Muscle layer of duodenum (tissue), 2 donors: ENCODE measurements at regions not wholly inside any gene's neighbourhood (a gene's known extent, or its start where the extent isn't known, plus 50 kb on each side); places are given as distances from the start of the nearest gene placed in this dataset.
A peak's percentile ranks its signal among the peaks of the same experiment; 100 is the strongest.

Experiments
- H3K27ac ChIP-seq: one replicate; pipeline ENCODE4 v1.7.0; 2013; ENCODE audit warnings: mild to moderate bottlenecking, low read length
- H3K27me3 ChIP-seq: one replicate; pipeline ENCODE4 v1.7.0; 2013; ENCODE audit warnings: low read depth, mild to moderate bottlenecking, control low read depth, low read length
- H3K36me3 ChIP-seq, 2 donors: one replicate each; pipeline ENCODE4 v1.7.0; 2013; ENCODE audit warnings: low read length in 2 of 2, control low read depth in 1 of 2, mild to moderate bottlenecking in 1 of 2; ENCODE audit not compliant: insufficient read depth in 2 of 2, control insufficient read depth in 1 of 2
- H3K4me1 ChIP-seq, 2 donors: one replicate each; pipeline ENCODE4 v1.7.0; 2013; ENCODE audit warnings: low read length in 2 of 2, mild to moderate bottlenecking in 2 of 2, control low read depth in 1 of 2, moderate library complexity in 1 of 2; ENCODE audit not compliant: insufficient read depth in 2 of 2, control insufficient read depth in 1 of 2
- H3K4me3 ChIP-seq, 2 donors: one replicate each; pipeline ENCODE4 v1.7.0; 2013; ENCODE audit warnings: low read length in 2 of 2, low read depth in 1 of 2, mild to moderate bottlenecking in 1 of 2
- H3K9me3 ChIP-seq, 2 donors: one replicate each; pipeline ENCODE4 v1.7.0; 2013; ENCODE audit warnings: low read length in 2 of 2, control low read depth in 1 of 2, mild to moderate bottlenecking in 1 of 2; ENCODE audit not compliant: control insufficient read depth in 1 of 2
- donor health status: healthy.

DNA sequence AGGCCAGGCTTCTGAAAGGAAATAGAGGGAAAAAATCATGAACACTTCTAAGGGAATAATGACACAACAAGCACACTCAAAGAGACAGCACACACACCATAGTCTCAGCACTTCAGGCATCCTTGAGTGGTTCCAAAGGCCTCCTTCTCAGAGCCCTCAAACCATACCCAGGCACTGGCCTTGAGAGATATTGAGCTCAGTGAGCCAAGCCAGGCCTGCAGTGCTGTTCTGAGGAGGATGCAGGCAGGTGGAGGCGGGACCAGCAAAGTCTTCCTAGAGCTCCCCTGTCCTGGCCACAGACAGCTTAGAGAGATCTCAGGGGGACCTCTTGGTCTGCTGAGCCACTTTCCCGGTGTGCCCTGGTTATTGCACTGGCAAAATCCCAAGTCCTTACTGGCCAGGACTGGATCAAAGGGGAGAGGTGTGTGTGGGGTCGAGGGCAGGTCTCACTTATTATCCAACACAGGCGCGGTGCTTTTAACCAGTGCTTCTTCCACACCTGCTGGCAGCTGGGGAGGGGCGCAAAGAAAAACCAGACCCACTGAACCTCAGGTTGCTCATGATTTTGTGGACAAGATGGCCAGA, 86.8 kb upstream of the HAAO start:
- Histone ChIP-seq H3K27me3 (no peaks in the 10 kb centered on the region), H3K36me3 (no peaks in the 10 kb centered on the region), H3K4me3 (no peak overlapping the region), H3K27ac (no peak overlapping the region), H3K4me1 (peaks cover 0 to 13% of the 10 kb centered on the region in 2 donors), H3K9me3 (no peaks in the 10 kb centered on the region)

DNA sequence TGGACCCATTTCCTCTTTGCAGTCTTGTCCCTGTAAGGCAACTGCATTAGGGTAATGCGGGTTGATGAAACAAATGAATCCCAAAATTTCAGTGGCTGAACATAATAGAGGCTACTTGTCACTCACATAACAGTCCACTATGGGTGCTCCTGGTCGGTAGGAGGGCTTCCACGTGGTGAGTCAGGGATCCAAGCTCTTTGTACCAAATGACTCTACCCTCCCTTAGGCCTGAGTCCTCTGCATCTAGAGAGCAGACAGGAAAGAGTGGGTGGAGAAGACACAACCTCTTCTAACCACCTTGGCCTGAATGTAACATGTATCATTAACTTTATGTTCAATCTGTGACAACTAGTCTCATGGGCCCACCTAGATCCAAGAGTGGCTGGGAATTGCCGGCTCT, 86.2 kb upstream of the HAAO start:
- no peaks in the 10 kb centered on the region for H3K9me3 ChIP-seq
- peaks cover 0 to 13% of the 10 kb centered on the region in 2 donors for H3K4me1 ChIP-seq
- no peaks in the 10 kb centered on the region for H3K27me3 ChIP-seq
- no peaks in the 10 kb centered on the region for H3K36me3 ChIP-seq
- H3K4me3 ChIP-seq: no peak overlapping the region
- no peak overlapping the region for H3K27ac ChIP-seq

DNA sequence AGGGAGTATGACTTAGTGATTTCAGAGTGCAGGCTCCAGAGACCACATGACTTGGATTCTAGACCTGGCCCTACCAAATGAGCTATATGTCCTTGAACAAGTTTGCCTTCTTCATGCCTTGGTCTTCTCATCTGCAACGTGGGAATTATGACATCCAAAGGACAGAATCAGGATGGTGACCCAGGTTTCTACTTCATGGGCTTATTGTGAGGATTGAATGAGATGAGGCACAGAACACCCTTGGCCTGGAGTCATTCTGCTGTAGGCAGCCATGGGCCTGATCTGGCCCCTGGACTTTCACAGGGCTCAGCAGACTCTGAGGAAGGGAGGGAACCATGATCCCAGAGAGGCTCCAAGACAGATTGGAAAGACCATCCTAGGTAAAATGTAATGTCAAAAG, 85.6 kb upstream of the HAAO start:
- Histone ChIP-seq H3K27ac (no peak overlapping the region), H3K36me3 (no peaks in the 10 kb centered on the region), H3K4me1 (peaks cover 0 to 13% of the 10 kb centered on the region in 2 donors), H3K4me3 (no peak overlapping the region), H3K27me3 (no peaks in the 10 kb centered on the region), H3K9me3 (no peaks in the 10 kb centered on the region)

DNA sequence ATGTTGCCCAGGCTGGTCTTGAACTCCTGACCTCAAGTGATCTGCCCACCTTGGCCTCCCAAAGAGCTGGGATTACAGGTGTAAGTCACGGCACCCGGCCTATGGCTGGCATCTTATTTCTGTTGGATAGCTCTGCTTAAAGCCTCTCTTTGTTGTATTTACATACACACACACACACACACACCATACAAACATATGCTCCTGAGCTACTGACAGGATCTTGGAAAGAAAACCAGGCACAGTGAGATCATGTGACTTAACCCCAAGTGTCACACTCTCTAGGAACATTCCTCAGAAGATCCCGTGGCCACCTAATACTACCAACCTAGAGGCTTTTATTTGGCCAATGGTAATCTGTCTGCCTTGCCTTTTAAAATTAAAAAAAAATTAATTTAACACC, 85.1 kb upstream of the HAAO start:
- no peak overlapping the region for H3K27ac ChIP-seq
- no peaks in the 10 kb centered on the region for H3K36me3 ChIP-seq
- H3K4me1 ChIP-seq: peaks cover 0 to 13% of the 10 kb centered on the region in 2 donors

DNA sequence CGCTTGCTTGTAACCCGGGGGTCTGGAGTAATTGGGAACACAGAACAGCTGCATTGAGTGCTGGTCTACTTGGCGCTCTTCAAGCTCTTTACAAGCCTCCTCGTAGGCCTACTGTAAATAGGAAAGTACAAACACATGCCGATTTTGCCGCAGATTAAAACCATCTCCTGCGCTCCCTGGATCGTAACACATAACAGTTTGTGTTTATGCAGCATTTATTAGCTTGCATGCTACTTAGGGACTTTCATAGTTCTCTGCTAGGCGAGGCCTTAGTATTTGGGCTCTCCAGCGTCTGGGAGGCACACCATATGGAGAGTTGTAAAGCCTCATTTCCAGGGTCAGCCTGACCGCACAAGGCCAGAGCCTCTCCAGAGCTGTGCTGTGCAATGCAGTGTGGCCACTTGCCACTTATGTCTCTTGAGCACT, 84.0 kb upstream of the HAAO start:
- H3K4me3 ChIP-seq: no peak overlapping the region
- H3K27me3 ChIP-seq: no peaks in the 10 kb centered on the region
- H3K9me3 ChIP-seq: no peaks in the 10 kb centered on the region
- no peaks in the 10 kb centered on the region for H3K36me3 ChIP-seq
- peaks cover 0 to 13% of the 10 kb centered on the region in 2 donors for H3K4me1 ChIP-seq
- H3K27ac ChIP-seq: peak overlapping the region; percentile 33

More for the DNA sequence above, 85.1 kb upstream of the HAAO start:
- H3K4me3 ChIP-seq: no peak overlapping the region
- no peaks in the 10 kb centered on the region for H3K9me3 ChIP-seq
- no peaks in the 10 kb centered on the region for H3K27me3 ChIP-seq

DNA sequence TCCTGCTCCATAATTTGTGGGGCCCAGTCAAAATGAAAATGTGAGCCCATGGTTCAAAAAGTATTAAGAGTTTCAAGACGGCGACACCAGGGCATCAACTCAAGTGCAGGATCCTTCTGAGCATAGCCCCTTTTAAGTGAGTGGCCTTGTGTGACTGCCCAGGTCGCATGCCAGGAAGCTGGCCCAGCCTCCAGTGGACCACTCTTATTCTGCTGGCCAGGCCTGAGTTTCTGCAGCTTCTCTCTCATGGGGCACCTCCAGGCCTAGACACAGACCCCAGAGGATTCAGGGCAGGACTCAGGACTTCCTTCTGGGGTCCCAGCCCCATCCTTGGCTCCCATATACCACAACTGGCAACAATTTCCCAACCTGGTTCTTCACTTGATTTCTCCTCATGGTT, 83.5 kb upstream of the HAAO start:
- Histone ChIP-seq H3K4me3 (no peak overlapping the region), H3K27me3 (no peaks in the 10 kb centered on the region), H3K4me1 (peaks cover 0 to 13% of the 10 kb centered on the region in 2 donors), H3K27ac (peak overlapping the region; percentile 33), H3K9me3 (no peaks in the 10 kb centered on the region), H3K36me3 (no peaks in the 10 kb centered on the region)

DNA sequence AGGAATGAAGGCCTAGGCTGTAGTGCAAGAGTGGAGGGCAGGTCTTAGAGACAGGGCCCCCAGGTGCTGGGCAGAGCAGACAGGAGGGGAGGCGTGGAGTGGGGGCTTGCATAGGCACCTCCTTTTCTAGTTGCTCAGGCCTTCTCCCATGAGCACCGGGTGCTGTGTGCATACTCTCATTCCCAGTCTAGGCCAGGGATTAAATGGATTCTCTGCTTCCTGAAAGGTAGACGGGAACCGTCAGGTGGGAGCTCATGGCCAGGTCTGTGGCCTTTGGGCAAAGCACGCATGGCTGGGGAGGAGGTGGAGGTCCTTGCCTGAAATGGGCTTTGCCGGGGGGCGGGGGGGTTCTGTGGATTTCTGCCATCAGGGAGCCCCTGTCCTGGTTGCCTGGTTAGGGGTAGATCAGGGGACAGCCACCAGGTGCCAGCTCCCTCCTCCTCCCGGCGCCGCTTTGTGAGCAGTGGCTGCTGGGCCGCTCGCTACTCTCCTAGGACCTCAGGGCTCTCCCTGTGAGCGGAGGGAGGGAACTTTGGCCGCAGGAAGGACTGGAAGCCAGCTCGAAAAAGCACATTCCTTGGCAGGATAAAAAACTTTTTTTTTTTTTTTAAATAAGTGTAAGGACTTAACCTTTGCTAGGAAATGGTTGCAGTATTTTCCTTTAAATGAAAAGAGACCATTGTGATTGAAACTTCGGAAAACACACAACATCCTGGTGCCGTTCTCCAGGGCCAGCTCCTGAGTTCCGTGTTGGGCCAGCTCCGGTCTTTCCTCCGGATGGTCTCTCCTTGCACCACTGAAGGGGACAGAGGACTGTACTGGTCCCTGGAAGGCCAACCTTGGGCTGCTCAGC, 82.8 kb upstream of the HAAO start:
- Histone ChIP-seq H3K27ac (peak overlapping the region; percentile 33), H3K4me1 (peaks cover 0 to 8% of the 10 kb centered on the region in 2 donors), H3K27me3 (no peaks in the 10 kb centered on the region), H3K9me3 (no peaks in the 10 kb centered on the region), H3K4me3 (no peak overlapping the region), H3K36me3 (no peaks in the 10 kb centered on the region)

DNA sequence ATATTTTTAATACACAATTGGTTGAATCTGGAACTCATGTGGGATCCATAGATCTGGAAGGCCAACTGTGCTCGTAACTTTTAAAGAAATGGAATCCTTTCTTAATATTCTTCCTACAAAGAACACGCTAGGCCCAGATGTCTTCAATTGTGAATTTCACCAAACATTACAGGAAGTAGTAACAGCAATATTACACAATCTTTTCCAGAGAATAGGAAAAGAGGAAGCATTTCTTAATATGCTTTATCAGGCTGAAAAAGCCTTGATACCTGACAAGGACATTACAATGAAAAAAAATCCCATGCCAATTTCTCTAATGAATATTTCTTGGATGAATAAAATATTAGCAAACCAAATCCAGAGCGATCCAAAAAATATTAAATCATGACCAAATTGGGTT, 80.3 kb upstream of the HAAO start:
- H3K4me1 ChIP-seq: no peaks in the 10 kb centered on the region

DNA sequence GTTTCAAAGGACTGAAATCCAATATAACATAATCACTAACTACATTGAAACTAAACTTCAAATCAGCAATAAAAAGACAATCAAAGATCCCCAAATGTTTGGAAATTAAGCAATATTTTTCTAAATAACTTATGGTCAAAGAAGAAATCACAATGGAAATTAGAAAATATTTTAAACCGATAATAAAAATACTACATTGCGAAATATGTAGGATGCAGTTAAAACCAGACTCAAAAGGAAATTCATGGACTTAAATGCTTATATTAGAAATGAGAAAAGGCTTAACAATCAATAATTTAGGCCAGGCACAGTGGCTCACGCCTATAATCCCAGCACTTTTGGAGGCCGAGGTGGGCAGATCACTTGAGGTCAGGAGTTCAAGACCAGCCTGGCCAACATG, 79.0 kb upstream of the HAAO start:
- H3K4me1 ChIP-seq: peaks cover 0 to 5% of the 10 kb centered on the region in 2 donors
- no peak overlapping the region for H3K27ac ChIP-seq

More for the DNA sequence above, 80.3 kb upstream of the HAAO start:
- H3K27me3 ChIP-seq: no peaks in the 10 kb centered on the region
- H3K27ac ChIP-seq: no peak overlapping the region
- no peak overlapping the region for H3K4me3 ChIP-seq
- H3K36me3 ChIP-seq: no peaks in the 10 kb centered on the region
- H3K9me3 ChIP-seq: peaks cover 0 to 4% of the 10 kb centered on the region in 2 donors

DNA sequence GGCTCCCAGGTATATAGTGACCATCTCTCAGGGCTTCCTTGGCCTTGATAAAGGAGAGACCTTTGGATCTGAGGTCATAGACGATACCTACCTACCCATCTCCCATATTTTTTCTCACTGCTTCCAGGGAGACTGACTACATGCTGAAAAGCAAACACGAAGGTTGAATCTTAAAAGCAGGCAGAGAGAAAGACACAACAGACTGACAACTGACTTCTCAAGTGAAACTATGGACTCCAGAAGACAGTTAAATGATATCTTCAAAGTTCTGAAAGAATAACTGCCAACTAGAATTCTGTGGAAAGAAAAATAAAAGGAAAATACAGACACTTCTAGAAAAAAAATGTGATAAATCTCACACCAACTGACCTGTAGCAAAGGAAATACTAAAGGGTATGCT, 76.5 kb upstream of the HAAO start:
- H3K27me3 ChIP-seq: no peaks in the 10 kb centered on the region
- H3K4me1 ChIP-seq: peaks cover 0 to 7% of the 10 kb centered on the region in 2 donors
- no peak overlapping the region for H3K27ac ChIP-seq
- no peaks in the 10 kb centered on the region for H3K36me3 ChIP-seq
- peaks cover 0 to 4% of the 10 kb centered on the region in 2 donors for H3K9me3 ChIP-seq
- peak overlapping the region in 1 of 2 donors; percentile 9 for H3K4me3 ChIP-seq

More for the DNA sequence above, 79.0 kb upstream of the HAAO start:
- H3K4me3 ChIP-seq: no peak overlapping the region
- H3K27me3 ChIP-seq: no peaks in the 10 kb centered on the region
- peaks cover 0 to 4% of the 10 kb centered on the region in 2 donors for H3K9me3 ChIP-seq
- no peaks in the 10 kb centered on the region for H3K36me3 ChIP-seq

DNA sequence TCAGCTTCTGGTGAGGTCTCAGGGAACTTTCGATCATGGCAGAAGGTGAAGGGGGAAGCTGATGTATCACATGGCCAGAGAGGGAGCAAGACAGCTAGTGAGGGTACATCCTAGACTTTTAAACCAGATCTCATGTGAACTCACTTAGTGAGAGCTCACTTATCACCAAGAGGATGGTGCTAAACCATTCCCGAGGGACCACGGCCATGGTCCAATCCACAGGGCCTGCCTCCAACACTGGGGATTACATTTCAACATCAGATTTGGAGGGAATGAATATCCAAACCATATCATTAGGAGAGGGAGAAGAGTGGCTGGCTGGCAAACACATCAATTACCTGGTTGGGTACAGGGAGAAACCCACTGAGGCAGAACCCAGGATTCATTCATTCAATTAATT, 75.7 kb upstream of the HAAO start:
- no peak overlapping the region for H3K27ac ChIP-seq
- peaks cover 0 to 7% of the 10 kb centered on the region in 2 donors for H3K4me1 ChIP-seq
- H3K4me3 ChIP-seq: no peak overlapping the region
- no peaks in the 10 kb centered on the region for H3K36me3 ChIP-seq
- no peaks in the 10 kb centered on the region for H3K27me3 ChIP-seq
- peaks cover 0 to 4% of the 10 kb centered on the region in 2 donors for H3K9me3 ChIP-seq
